Stimulated activated CD4-positive, alpha-beta T cell treated with anti-CD3 and anti-CD28 coated beads, Interleukin-1b, Interleukin-23, amount 100 ng/mL, for 48 hours (primary cell): ENCODE measurements at regions not wholly inside any gene's neighbourhood (a gene's known extent, or its start where the extent isn't known, plus 50 kb on each side); places are given as distances from the start of the nearest gene placed in this dataset.
A peak's percentile ranks its signal among the peaks of the same experiment; 100 is the strongest.

Experiments used
- DNase-seq: peaks from one replicate; pipeline ENCODE4 v3.0.0-alpha.2; 2020

DNA sequence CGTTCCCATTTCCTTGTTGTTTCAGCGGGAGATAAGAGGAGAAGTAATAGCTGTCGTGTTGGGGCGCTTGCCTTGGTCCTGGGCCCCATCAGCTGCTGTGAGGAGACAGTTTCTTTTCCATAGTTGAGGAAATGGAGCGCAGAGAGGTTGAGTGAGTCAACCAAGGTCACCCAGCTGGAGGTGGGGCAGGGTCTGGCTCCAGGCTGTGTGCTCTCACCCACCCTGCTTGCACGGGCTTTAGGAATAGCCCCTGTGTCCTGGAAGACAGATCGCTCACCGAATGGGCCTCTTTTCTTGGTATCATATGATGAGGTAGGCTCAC, 165.7 kb upstream of the RTL1 start:
- no peak for DNase-seq

DNA sequence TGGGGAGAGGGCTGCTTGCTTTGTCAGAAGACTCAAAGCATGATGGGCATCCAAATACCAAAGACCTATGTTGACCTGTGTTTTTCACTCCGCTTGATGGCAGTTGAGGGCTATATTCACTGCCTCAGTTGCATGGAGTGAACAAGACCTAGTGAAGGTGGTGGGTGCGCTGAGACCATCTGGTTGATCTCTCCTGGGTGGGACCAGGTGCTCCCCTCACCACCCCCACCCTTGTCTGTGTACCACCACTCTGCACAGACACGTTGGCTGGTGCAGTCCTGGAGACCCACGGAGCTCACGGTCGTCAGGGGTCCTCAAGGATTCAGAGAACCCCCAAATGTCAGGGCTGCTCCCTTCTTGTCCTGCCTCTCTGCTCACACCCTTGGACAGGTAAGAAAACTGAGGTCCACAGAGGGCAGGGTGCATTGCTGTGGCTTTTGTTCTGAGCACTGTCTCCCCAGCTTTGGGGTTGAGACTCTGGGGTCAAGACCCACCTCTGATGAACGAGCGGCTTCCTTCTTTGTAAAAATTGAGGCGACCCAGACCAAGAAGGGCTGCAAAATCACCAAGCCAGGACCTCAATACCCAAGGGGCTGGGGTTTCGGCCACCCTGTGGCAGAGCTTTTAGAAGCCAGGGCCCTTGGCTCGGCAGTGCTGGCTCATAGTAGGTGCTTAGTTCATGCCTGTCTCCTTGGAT, 166.3 kb upstream of the RTL1 start:
- no peak for DNase-seq

- no peak for DNase-seq
Observed at GRCh38 chr14:101070540-101071492, 167.3 kb upstream of the RTL1 start.

- DNase-seq, result no peak
Observed at GRCh38 chr14:101071493-101071906, 168.0 kb upstream of the RTL1 start.

- no peak for DNase-seq
Observed at GRCh38 chr14:101072070-101072469, 168.5 kb upstream of the RTL1 start.

GRCh38 chr14:101072531-101072930, 169.0 kb upstream of the RTL1 start:
- no peak for DNase-seq

GRCh38 chr14:101072945-101073597, 169.5 kb upstream of the RTL1 start:
- peak; percentile 22 for DNase-seq

GRCh38 chr14:101073598-101073965, 170.1 kb upstream of the RTL1 start:
- DNase-seq, result no peak

DNA sequence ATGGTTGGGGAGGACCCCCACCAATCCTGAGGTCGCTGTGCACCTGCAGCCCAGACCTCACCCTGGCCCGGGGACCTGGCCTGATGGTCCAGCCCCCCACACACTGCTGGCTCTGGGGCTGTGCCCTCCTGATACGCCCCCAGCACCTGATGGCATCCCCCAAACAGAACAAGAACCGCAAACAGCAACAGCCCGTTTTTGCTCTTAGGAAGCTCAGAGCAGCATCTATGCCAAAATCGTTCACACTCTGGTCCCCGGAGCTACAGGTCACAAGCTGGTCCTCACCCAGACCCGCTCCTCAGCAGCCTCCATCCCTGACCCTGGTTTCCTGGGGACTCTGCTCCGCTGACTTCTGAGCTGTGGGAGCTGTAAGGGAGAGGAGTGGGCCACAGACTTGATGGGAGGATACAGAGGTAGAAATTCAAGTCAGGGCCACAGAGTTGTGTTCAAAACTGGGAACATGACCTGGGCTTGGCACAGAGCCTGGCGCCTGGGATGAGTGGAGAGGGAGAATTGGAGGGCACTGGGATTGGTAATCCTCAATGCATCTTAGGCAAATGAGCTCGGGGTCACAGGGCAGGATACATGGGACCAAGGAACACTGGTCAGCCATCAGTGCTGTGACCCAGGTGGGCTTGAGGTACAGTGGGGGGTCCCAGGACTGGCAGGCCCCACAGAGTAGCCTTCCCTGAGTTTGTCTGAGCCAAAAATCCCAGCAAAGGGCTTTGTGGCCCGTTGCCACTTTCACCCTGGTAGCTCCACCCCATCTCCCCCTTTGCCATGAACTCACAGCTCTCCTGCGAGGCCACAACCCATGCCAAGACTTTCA, 170.9 kb upstream of the RTL1 start:
- no peak for DNase-seq

DNA sequence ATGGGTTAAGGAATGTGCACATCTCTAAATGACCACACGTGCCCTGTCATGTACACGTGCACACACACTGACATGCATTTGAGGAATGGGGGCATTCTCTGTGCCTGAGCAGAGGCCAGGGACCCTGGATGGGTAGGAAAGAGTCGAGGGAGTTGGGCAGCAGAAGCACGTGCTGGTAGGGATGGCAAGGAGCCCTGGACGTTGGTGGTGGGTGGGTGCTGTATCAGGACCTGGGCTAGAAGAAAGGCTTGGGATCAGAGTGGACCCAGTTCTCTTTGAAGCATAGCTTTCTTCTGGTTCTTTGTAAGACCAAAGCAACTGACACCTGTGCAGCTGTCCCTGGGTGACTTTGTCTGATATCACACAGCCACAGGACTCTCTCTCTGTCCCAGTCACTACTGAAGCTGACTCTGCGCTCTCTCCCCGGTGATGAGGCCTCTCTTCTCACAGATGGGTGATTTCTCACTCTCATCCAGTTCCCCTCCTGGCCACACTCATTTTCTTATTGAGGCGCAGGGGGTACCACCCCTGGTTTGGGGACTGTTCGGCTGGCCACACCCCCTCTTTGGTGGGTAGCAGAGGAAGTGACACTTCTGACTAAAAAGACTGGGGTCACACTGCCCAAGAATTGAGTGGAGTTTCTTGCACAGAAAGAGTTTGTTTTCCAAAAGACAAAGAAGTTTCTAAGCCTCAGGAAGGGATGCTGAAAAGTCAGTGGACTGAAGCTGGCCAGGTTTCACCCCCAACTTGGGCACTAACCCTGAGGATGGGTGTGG, 171.7 kb upstream of the RTL1 start:
- peak; percentile 6 for DNase-seq

- no peak for DNase-seq
Observed at GRCh38 chr14:101075801-101076413, 172.4 kb upstream of the RTL1 start.

GRCh38 chr14:101076451-101077198, 173.1 kb upstream of the RTL1 start:
- no peak for DNase-seq

DNA sequence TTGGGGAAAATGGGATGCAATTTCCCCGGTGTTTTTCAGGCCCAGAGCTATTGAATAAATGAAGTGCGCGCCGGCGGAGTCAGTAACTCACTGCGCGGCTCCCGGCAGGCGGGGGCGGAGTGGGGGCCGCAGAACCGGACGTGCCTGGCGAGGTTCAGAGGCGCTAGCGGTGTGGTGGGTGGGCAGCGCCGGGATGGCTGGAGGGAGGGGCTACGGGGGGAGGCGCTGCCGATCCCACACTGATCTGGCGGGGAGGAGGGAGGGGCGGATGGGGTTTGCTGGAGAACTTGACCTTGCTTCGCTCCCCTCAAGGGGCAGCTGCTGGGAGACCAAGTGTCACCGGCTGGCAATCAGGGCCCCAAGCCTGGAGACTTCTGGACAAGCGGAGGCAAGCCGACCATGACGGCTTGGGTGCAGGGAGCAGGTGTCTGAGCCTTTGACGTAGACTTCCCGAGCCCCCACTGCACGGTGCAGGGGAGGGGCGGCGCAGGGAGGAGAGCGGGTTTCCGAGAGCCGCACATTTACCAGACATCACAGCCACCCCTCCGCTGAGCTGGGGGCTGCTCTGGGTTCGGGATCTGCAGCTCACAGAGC, 174.1 kb upstream of the RTL1 start:
- no peak for DNase-seq

DNA sequence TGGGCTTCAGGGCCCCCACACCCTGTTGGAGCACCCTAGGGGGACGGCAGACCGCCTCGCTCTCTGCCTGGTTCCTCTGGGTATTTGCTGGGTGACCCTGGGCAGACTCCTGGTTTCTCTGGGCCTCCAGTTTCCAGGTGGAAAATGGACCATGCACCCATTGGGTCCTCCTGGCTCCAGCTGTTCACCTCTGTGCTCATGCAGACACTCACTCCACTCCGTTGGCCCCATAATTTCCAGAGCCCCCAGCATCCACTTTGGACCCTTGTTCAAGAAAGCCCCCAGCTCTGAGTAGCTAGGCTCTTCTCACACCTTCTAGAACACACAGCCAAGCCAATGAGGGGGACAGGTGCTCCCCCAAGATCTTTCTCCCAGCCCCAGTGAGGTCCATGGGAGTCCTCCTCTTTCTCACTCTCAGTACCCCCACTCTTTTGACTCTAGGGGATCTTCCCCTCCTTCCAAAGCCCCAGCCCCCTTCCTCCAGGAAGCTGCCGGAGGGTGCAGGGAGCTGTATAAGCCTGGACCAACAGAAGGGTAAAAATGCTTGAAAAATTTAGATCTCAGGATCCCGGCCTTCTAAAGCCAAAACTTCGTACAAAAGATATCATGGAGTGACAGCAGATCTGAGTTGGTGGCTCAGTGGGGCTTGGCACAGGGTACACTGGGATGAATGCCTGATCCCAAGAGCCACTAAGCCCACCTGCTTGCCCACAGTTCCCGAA, 174.8 kb upstream of the RTL1 start:
- DNase-seq, result no peak

DNA sequence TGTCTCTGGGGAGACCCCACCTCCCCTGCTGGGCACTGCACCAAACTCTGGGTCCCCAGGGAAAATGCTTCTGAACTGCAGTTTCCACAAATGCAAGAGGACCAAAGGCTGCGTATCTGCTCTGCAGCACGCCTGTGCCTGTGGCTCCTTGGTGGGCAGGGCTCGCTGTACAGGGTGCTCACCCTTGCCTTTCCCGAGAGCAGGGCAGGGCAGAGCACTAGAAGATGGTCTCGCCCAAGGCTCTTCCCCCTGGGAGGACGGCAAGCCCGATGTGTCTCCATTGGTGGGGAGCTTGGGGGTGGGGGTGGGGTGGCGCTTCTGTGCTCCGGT, 175.3 kb upstream of the RTL1 start:
- no peak for DNase-seq

- DNase-seq, result no peak
Observed at GRCh38 chr14:101080922-101081593, 177.5 kb upstream of the RTL1 start.

- DNase-seq, result no peak
Observed at GRCh38 chr14:101082036-101082435, 178.5 kb upstream of the RTL1 start.

DNA sequence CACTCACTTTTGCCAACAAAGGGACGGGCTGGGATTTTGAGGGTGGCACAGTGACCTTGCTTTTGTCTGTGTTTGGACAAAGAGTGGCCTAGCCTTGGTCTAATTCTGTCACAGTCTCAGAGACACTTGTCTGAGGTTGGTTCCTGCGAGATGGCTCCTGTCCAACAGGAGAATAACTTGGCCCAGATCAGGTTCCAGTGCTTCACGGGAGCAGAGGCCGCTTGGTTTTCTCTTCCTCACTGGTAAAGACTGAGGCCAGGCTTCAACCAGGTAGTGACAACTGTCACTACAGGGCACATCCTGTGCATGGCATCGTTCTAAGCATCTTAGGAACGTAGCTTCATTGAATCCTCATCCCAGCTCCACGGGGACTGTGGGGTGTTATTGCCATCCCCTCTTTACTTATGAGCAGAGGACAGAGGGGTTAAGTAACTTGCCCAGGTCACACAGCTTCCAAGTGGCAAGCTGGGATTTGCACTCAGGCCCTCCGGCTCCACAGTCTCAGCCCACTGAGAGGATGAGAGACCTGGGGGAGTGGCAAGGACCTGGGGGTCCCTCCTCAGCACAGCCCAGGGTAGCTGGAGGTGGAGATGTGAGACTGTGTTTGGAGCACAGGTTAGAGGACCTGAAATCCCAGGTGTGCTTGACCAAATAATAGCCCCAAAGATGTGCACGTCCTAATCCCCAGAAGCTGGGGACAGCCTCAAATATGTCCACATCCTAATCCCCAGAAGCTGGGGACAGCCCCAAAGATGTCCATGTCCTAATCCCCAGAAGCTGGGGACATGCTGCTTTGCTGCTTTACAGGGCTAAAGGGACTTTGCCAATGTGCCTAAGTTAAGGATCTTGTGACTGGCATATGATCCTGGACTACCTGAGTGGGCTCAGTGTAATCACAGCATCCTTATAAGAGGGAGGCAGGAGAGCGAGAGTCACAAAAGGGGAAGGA, 179.2 kb upstream of the RTL1 start:
- no peak for DNase-seq
